ENCODE measurements at regions not wholly inside any gene's neighbourhood (a gene's known extent, or its start where the extent isn't known, plus 50 kb on each side); places are given as distances from the start of the nearest gene placed in this dataset.
"Not testable (repeated sequence)": the region's sequence is repeated elsewhere in the genome, so short reads cannot be mapped to it uniquely, and the experiment has no call there.

DNA sequence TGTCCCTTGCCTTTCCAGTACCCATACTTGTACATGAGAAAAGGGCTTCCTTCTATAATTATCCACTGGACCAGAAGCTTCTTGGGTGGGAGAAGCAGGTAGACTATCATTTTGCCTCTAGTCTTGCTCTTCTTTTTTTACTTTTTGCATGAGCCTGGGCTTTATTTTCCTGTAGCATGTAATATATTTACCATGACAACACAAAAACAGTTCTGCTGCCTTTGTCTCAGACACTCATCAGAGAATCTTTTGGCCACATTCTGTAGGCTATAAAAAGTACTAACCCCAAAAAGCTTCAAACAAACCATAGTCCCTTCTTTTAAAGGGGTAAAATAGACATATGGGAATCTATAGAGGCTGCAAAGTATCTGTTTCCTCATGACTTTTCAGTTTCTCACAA is 339.2 kb upstream of the PIK3R1 start:
- no peaks in the 10 kb centered on the region for H3K36me3 ChIP-seq
- H3K4me3 ChIP-seq = no peak overlapping the region
- H3K27ac ChIP-seq = no peak overlapping the region
- in situ Hi-C loops (cut with MboI; ENCODE audit: low pct_ligation_motif_present in 1 of 4, low pct_unique_long_range_greater_than_20kb in 1 of 4, low sequenced_read_pairs in 3 of 4) = no loop called here
- no peak for DNase-seq
- H3K27me3 ChIP-seq = no peaks in the 10 kb centered on the region
- intact Hi-C loops (cut with DNase I; ENCODE audit: low total_unique reads) = no loop called here
- H3K4me1 ChIP-seq = peaks cover 0 to 25% (median 19%) of the 10 kb centered on the region in 4 donors
- TF ChIP-seq EP300 (IDR thresholded peaks at IDR 0.05; ENCODE audit: low read depth) (no peak), POLR2AphosphoS5 (IDR thresholded peaks at IDR 0.05) (no peak), POLR2A (IDR thresholded peaks at IDR 0.05) (no peak)
- TF ChIP-seq, protein P1, sequence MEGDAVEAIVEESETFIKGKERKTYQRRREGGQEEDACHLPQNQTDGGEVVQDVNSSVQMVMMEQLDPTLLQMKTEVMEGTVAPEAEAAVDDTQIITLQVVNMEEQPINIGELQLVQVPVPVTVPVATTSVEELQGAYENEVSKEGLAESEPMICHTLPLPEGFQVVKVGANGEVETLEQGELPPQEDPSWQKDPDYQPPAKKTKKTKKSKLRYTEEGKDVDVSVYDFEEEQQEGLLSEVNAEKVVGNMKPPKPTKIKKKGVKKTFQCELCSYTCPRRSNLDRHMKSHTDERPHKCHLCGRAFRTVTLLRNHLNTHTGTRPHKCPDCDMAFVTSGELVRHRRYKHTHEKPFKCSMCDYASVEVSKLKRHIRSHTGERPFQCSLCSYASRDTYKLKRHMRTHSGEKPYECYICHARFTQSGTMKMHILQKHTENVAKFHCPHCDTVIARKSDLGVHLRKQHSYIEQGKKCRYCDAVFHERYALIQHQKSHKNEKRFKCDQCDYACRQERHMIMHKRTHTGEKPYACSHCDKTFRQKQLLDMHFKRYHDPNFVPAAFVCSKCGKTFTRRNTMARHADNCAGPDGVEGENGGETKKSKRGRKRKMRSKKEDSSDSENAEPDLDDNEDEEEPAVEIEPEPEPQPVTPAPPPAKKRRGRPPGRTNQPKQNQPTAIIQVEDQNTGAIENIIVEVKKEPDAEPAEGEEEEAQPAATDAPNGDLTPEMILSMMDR (IDR thresholded peaks at IDR 0.05) = no peak
- H3K9me3 ChIP-seq = no peaks in the 10 kb centered on the region

GRCh38 chr5:67875601-67876000 is 340.0 kb upstream of the PIK3R1 start:
- intact Hi-C loops (cut with DNase I; ENCODE audit: low total_unique reads) = no loop called here
- WGBS, 2 donors (ENCODE audit: low coverage in 1 of 2) = 68 to 71% methylated on average over 2 to 3 of the region's 3 CpGs
- no peaks in the 10 kb centered on the region for H3K27me3 ChIP-seq

GRCh38 chr5:67873935-67874334 is 341.6 kb upstream of the PIK3R1 start:
- peaks cover 0 to 8% (median 3%) of the 10 kb centered on the region in 4 donors for H3K4me1 ChIP-seq
- no peak overlapping the region for H3K27ac ChIP-seq
- in situ Hi-C loops (cut with MboI; ENCODE audit: low pct_ligation_motif_present in 1 of 4, low pct_unique_long_range_greater_than_20kb in 1 of 4, low sequenced_read_pairs in 3 of 4) (no loop called here), intact Hi-C loops (cut with DNase I; ENCODE audit: low total_unique reads) (no loop called here)
- H3K4me3 ChIP-seq = no peak overlapping the region
- no peaks in the 10 kb centered on the region for H3K36me3 ChIP-seq
- no peaks in the 10 kb centered on the region for H3K27me3 ChIP-seq
- TF ChIP-seq, protein P1 (IDR thresholded peaks at IDR 0.05) = no peak
- no peak for TF ChIP-seq POLR2AphosphoS5 (IDR thresholded peaks at IDR 0.05)
- TF ChIP-seq EP300 (IDR thresholded peaks at IDR 0.05; ENCODE audit: low read depth) = no peak
- no peak for TF ChIP-seq POLR2A (IDR thresholded peaks at IDR 0.05)
- no peak for DNase-seq
- H3K9me3 ChIP-seq = no peaks in the 10 kb centered on the region

More at GRCh38 chr5:67875601-67876000, 340.0 kb upstream of the PIK3R1 start:
- Histone ChIP-seq H3K36me3 (no peaks in the 10 kb centered on the region), H3K4me1 (peaks cover 0 to 21% (median 19%) of the 10 kb centered on the region in 4 donors), H3K9me3 (no peaks in the 10 kb centered on the region), H3K27ac (no peak overlapping the region), H3K4me3 (no peak overlapping the region)
- no peak for DNase-seq
- in situ Hi-C loops (cut with MboI; ENCODE audit: low pct_ligation_motif_present in 1 of 4, low pct_unique_long_range_greater_than_20kb in 1 of 4, low sequenced_read_pairs in 3 of 4) = no loop called here
- TF ChIP-seq POLR2AphosphoS5 (IDR thresholded peaks at IDR 0.05) (no peak), EP300 (IDR thresholded peaks at IDR 0.05; ENCODE audit: low read depth) (no peak), POLR2A (IDR thresholded peaks at IDR 0.05) (no peak)
- TF ChIP-seq, protein P1 (IDR thresholded peaks at IDR 0.05) = no peak

- Histone ChIP-seq H3K36me3 (no peaks in the 10 kb centered on the region), H3K4me3 (no peak overlapping the region), H3K27ac (no peak overlapping the region), H3K9me3 (no peaks in the 10 kb centered on the region), H3K4me1 (no peaks in the 10 kb centered on the region), H3K27me3 (no peaks in the 10 kb centered on the region)
- no peak for DNase-seq
- intact Hi-C loops (cut with DNase I; ENCODE audit: low total_unique reads) = no loop called here
- 68 to 69% methylated on average over 3 of the region's 3 CpGs for WGBS, 2 donors (ENCODE audit: low coverage in 1 of 2)
- TF ChIP-seq EP300 (IDR thresholded peaks at IDR 0.05; ENCODE audit: low read depth) (no peak), POLR2AphosphoS5 (IDR thresholded peaks at IDR 0.05) (no peak), POLR2A (IDR thresholded peaks at IDR 0.05) (no peak)
- TF ChIP-seq, protein P1 (IDR thresholded peaks at IDR 0.05) = no peak
- in situ Hi-C loops (cut with MboI; ENCODE audit: low pct_ligation_motif_present in 1 of 4, low pct_unique_long_range_greater_than_20kb in 1 of 4, low sequenced_read_pairs in 3 of 4) = no loop called here
These were observed 344.9 kb upstream of the PIK3R1 start for GRCh38 chr5:67870662-67871061.

DNA sequence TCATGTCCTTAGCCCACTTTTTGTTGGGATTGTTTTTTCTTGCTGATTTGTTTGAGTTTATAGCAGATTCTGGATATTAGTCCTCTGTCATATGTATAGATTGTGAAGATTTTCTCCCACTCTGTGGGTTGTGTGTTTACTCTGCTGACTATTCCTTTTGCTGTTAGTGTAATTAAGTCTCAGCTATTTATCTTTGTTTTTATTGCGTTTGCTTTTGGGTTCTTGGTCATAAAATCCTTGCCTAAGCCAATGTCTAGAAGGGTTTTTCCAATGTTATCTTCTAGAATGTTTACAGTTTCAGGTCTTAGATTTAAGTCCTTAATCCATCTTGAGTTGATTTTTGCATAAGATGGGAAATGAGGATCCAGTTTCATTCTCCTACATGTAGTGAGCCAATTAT is 351.2 kb upstream of the PIK3R1 start:
- H3K36me3 ChIP-seq; intact Hi-C loops (cut with DNase I; ENCODE audit: low total_unique reads); H3K27ac ChIP-seq; H3K27me3 ChIP-seq; H3K9me3 ChIP-seq; H3K4me1 ChIP-seq; DNase-seq; in situ Hi-C loops (cut with MboI; ENCODE audit: low pct_ligation_motif_present in 1 of 4, low pct_unique_long_range_greater_than_20kb in 1 of 4, low sequenced_read_pairs in 3 of 4); H3K4me3 ChIP-seq: not testable (repeated sequence)
- WGBS, 2 donors (ENCODE audit: low coverage in 1 of 2) = 38 to 44% methylated on average over 1 of the region's 1 CpG
